ENCODE measurements at regions not wholly inside any gene's neighbourhood (a gene's known extent, or its start where the extent isn't known, plus 50 kb on each side); places are given as distances from the start of the nearest gene placed in this dataset.

DNA sequence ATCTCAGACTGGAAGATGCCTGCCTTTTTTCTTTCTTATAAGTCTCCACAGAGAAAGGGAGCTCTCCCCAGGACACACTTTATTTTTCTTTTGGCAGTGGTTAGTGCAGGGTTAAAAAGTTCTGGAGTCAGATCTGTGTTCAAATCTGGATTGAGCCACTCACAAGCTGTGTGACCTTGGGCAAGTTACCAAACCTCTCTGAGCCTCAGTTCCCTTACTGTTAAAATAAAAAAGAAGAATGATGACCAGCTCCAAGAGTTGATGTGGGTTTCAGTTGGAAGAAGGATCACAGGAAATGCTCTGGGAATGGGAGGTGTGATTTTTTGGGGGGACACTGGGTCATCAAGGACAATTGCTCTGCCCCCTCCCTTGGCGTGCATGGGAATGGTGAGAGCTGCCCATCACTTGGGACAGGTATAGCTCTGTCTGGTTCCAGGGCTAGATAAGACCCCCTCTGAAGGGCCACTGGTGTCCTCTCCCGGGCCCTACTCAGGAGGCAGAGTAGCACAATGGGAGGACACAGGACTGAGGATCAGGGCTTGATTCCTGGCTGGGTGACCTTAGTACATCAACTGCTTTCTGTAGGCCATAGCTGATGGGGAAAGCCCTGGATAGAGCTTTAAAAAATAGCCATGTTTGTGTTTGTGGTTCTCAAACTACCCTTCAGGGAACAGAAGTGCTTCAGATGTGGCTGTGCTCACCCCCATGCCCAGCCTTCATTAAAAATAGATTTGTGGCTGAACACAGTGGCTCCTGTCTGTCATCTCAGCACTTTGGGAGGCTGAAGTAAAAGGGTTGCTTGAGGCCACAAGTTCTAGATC is 228.3 kb downstream of the MIAT start:
- TF ChIP-seq, protein P1, sequence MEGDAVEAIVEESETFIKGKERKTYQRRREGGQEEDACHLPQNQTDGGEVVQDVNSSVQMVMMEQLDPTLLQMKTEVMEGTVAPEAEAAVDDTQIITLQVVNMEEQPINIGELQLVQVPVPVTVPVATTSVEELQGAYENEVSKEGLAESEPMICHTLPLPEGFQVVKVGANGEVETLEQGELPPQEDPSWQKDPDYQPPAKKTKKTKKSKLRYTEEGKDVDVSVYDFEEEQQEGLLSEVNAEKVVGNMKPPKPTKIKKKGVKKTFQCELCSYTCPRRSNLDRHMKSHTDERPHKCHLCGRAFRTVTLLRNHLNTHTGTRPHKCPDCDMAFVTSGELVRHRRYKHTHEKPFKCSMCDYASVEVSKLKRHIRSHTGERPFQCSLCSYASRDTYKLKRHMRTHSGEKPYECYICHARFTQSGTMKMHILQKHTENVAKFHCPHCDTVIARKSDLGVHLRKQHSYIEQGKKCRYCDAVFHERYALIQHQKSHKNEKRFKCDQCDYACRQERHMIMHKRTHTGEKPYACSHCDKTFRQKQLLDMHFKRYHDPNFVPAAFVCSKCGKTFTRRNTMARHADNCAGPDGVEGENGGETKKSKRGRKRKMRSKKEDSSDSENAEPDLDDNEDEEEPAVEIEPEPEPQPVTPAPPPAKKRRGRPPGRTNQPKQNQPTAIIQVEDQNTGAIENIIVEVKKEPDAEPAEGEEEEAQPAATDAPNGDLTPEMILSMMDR (IDR thresholded peaks at IDR 0.05): no peak
- no peak for TF ChIP-seq POLR2A (IDR thresholded peaks at IDR 0.05)

Measured in adrenal gland (tissue), 5 donors.